K562 (cell line): ENCODE measurements at regions not wholly inside any gene's neighbourhood (a gene's known extent, or its start where the extent isn't known, plus 50 kb on each side); places are given as distances from the start of the nearest gene placed in this dataset.

ENCODE experiments used
- ATAC-seq: fragments of 200-7000 bp; cut with Tn5 transposase; 3 replicates; pipeline ENCODE4 v1.9.1; 2020; ENCODE audit warnings: moderate library complexity
- BruUV-seq: library from RNA; stranded (reverse); fragments of 400-500 nt; replicated peaks from 2 replicates; lab custom pipeline; 2021; lab: Mats Ljungman, UMichigan
- CTCF ChIA-PET: fragments of 300-600 bp; formaldehyde crosslinking; extraction: SDS; loops from one replicate; lab custom pipeline; 2021; ENCODE audit warnings: low intra/inter-chr PET ratio; lab: Yijun Ruan, JAX
- POLR2A ChIA-PET: fragments of 300-600, 350-650 bp; sonication (Branson Sonifier 250); formaldehyde crosslinking; extraction: SDS; loops from one replicate; lab custom pipeline; 2021; ENCODE audit warnings: antibody characterized with exemption, inconsistent platforms; lab: Yijun Ruan, JAX
- DNase-seq, 4 experiments: peaks; one replicate each; pipeline versions ENCODE4 v3.0.0 to v3.0.0-alpha.2; 2011 to 2018; ENCODE audit warnings: low spot score in 3 of 4, mixed read lengths in 3 of 4; ENCODE audit errors: extremely low read depth in 1 of 4
- FAIRE-seq: peaks from 2 replicates; lab custom pipeline; 2011; peaks lifted over from hg19 to GRCh38; lab: Jason Lieb, UNC
- H2AFZ ChIP-seq: 2 replicates; pipeline ENCODE4 v1.6.0; 2011; ENCODE audit warnings: low read depth, low read length, control low read depth, inconsistent platforms
- H3K27ac ChIP-seq: fragments of 200-600 bp; 3 replicates; pipeline ENCODE4 v1.8.0; 2011; ENCODE audit warnings: low read depth, mild to moderate bottlenecking, control low read depth, inconsistent platforms, low read length, moderate library complexity, mixed read lengths; ENCODE audit errors: extremely low read depth
- H3K27me3 ChIP-seq, 2 experiments: fragments of 300-600 bp in 1 of 2; 2 replicates in 1 of 2; 3 replicates in 1 of 2; pipeline versions ENCODE4 v1.6.0 to v1.8.0; 2011; ENCODE audit warnings: inconsistent platforms in 2 of 2, low read length in 2 of 2, mild to moderate bottlenecking in 1 of 2, mixed read lengths in 1 of 2, moderate library complexity in 1 of 2; ENCODE audit not compliant: control insufficient read depth in 2 of 2, insufficient read depth in 2 of 2
- H3K36me3 ChIP-seq: fragments of 300-600 bp; 3 replicates; pipeline ENCODE4 v1.8.0; 2011; ENCODE audit warnings: mild to moderate bottlenecking, low read length, inconsistent platforms; ENCODE audit not compliant: control insufficient read depth, insufficient read depth
- H3K4me1 ChIP-seq, 2 experiments: fragments of 200-600 bp in 1 of 2; replicated peaks in 1 of 2; 2 replicates in 1 of 2; 3 replicates in 1 of 2; pipeline versions ENCODE4 v1.5.1 to v1.8.0; 2011; ENCODE audit warnings: inconsistent platforms in 2 of 2, low read length in 2 of 2, mild to moderate bottlenecking in 1 of 2, mixed read lengths in 1 of 2, moderate library complexity in 1 of 2; ENCODE audit not compliant: control insufficient read depth in 2 of 2, insufficient read depth in 2 of 2
- H3K4me2 ChIP-seq: 2 replicates; pipeline ENCODE4 v1.6.1; 2011; ENCODE audit warnings: low read length, control low read depth, inconsistent platforms, mixed read lengths; ENCODE audit not compliant: insufficient read depth
- H3K4me3 ChIP-seq: fragments of 200-600 bp; sonication (generic), shearing (Covaris generic); 2 replicates; pipeline ENCODE4 v1.5.1; 2016; ENCODE audit warnings: control low read depth, inconsistent platforms
- H3K79me2 ChIP-seq: fragments of 200-600 bp; 3 replicates; pipeline ENCODE4 v1.8.0; 2011; ENCODE audit warnings: low read length, inconsistent platforms; ENCODE audit not compliant: control insufficient read depth, insufficient read depth
- H3K9ac ChIP-seq, 2 experiments: 2 replicates each; pipeline versions ENCODE4 v1.6.0 to v1.6.1; 2011; ENCODE audit warnings: low read depth in 2 of 2, low read length in 2 of 2, control low read depth in 1 of 2, inconsistent platforms in 1 of 2, mild to moderate bottlenecking in 1 of 2, mixed read lengths in 1 of 2; ENCODE audit not compliant: insufficient read depth in 1 of 2
- H3K9me1 ChIP-seq: one replicate; pipeline ENCODE4 v1.6.0; 2011; ENCODE audit warnings: inconsistent platforms, mild to moderate bottlenecking, low read length, moderate library complexity; ENCODE audit not compliant: control insufficient read depth, insufficient read depth
- H3K9me3 ChIP-seq: replicated peaks from 2 replicates; pipeline ENCODE4 v1.5.1; 2011; ENCODE audit warnings: low read depth, low read length, inconsistent platforms; ENCODE audit not compliant: control insufficient read depth, insufficient read depth
- H4K20me1 ChIP-seq: replicated peaks from 2 replicates; pipeline ENCODE4 v1.6.1; 2011; ENCODE audit warnings: low read length, inconsistent platforms, mixed read lengths; ENCODE audit not compliant: control insufficient read depth, insufficient read depth
- E2F3 ChIP-seq: fragments of 250-450 bp; sonication (Bioruptor Pico); IDR thresholded peaks from 2 replicates; pipeline ENCODE4 v1.4.0; 2020; ENCODE audit warnings: mild to moderate bottlenecking
- KDM2B ChIP-seq: fragments of 250-450 bp; sonication (Bioruptor Pico); IDR thresholded peaks from 2 replicates; pipeline ENCODE4 v1.8.0; 2021; ENCODE audit warnings: mild to moderate bottlenecking, moderate library complexity
- MTA3 ChIP-seq: fragments of 450-650 bp; formaldehyde crosslinking; IDR thresholded peaks from 2 replicates; pipeline ENCODE4 v1.6.1; 2017; ENCODE audit warnings: mild to moderate bottlenecking, borderline replicate concordance
- SREBF2 ChIP-seq: sonication (generic); formaldehyde crosslinking; IDR thresholded peaks from 2 replicates; pipeline ENCODE4 v1.4.0; 2020; ENCODE audit warnings: mild to moderate bottlenecking, missing genetic modification reagents
- TEAD2 ChIP-seq: fragments of 450-650 bp; IDR thresholded peaks from 2 replicates; pipeline ENCODE4 v1.6.1; 2016; ENCODE audit warnings: missing genetic modification characterization, control low read depth, missing compliant biosample characterization
- ZNF511 ChIP-seq: sonication (generic); formaldehyde crosslinking; IDR thresholded peaks from 2 replicates; pipeline ENCODE4 v1.8.0; 2022; ENCODE audit warnings: mild to moderate bottlenecking, missing genetic modification reagents
- in situ Hi-C: fragments of 300-500 bp; cut with MboI; formaldehyde crosslinking; loops from 4 replicates; pipeline ENCODE4 v1.15.0; 2018; ENCODE audit warnings: inconsistent platforms, mixed read lengths
- intact Hi-C: fragments of 100-400 bp; cut with micrococcal nuclease; formaldehyde crosslinking; loops from 2 replicates; pipeline ENCODE4 v1.14.2; 2022
- TF ChIP-seq, protein P1 (sequence below): fragments of 250-450 bp; sonication (Bioruptor Pico); IDR thresholded peaks from 2 replicates; pipeline ENCODE4 v1.5.1; 2021; ENCODE audit warnings: mild to moderate bottlenecking

GRCh38 chr12:30152705-30153104 is 369.0 kb upstream of the TMTC1 start:
- Histone ChIP-seq H3K79me2 (no peaks in the 10 kb centered on the region), H3K4me3 (no peak overlapping the region), H3K36me3 (no peaks in the 10 kb centered on the region), H3K27ac (no peak overlapping the region), H3K27me3 (no peaks in the 10 kb centered on the region; a peak in 2 of 5 replicates), H3K9ac (no peak overlapping the region), H3K9me1 (no peaks in the 10 kb centered on the region), H2AFZ (no peak overlapping the region), H4K20me1 (no peaks in the 10 kb centered on the region), H3K4me2 (no peak overlapping the region), H3K9me3 (no peaks in the 10 kb centered on the region), H3K4me1 (no peaks in the 10 kb centered on the region)
- DNase-seq (no peak), ATAC-seq (no peak), FAIRE-seq (no peak)
- TF ChIP-seq SREBF2 (no peak), MTA3 (no peak), TEAD2 (no peak), E2F3 (no peak), ZNF511 (CRISPR knock-in tag) (no peak), KDM2B (CRISPR knock-in tag) (no peak)
- TF ChIP-seq, protein P1, sequence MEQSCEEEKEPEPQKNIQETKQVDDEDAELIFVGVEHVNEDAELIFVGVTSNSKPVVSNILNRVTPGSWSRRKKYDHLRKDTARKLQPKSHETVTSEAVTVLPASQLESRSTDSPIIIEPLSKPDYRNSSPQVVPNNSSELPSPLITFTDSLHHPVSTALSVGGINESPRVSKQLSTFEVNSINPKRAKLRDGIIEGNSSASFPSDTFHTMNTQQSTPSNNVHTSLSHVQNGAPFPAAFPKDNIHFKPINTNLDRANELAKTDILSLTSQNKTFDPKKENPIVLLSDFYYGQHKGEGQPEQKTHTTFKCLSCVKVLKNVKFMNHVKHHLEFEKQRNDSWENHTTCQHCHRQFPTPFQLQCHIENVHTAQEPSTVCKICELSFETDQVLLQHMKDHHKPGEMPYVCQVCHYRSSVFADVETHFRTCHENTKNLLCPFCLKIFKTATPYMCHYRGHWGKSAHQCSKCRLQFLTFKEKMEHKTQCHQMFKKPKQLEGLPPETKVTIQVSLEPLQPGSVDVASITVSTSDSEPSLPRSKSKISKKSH (CRISPR knock-in tag): no peak
- POLR2A ChIA-PET: no interaction called here
- in situ Hi-C loops (no loop called here), intact Hi-C loops (no loop called here)
- CTCF ChIA-PET: no interaction called here
- BruUV-seq: no TSS peak
